GM20431 (cell line): ENCODE measurements at regions not wholly inside any gene's neighbourhood (a gene's known extent, or its start where the extent isn't known, plus 50 kb on each side); places are given as distances from the start of the nearest gene placed in this dataset.
"Not testable (repeated sequence)": the region's sequence is repeated elsewhere in the genome, so short reads cannot be mapped to it uniquely, and the experiment has no call there.

Experiments used
- in situ Hi-C: fragments of 300-500 bp; cut with MseI, MboI; formaldehyde crosslinking; loops from one replicate; pipeline ENCODE4 v1.15.0; 2020; ENCODE audit warnings: low sequenced_read_pairs; ENCODE audit not compliant: unreplicated experiment

GRCh38 chr5:42875785-42876374 is 64.2 kb upstream of the SELENOP start:
- in situ Hi-C loops, result no loop called here

- in situ Hi-C loops, result no loop called here
These were observed 63.5 kb upstream of the SELENOP start for GRCh38 chr5:42875211-42875610.

GRCh38 chr5:42874621-42875198 is 63.0 kb upstream of the SELENOP start:
- in situ Hi-C loops, result no loop called here

- in situ Hi-C loops, result no loop called here
These were observed 61.2 kb upstream of the SELENOP start for GRCh38 chr5:42872865-42873264.

- in situ Hi-C loops, result no loop called here
These were observed 59.3 kb upstream of the SELENOP start for GRCh38 chr5:42870882-42871418.

- in situ Hi-C loops, result not testable (repeated sequence)
These were observed 56.7 kb upstream of the SELENOP start for GRCh38 chr5:42868417-42868816.

GRCh38 chr5:42864749-42865148 is 53.1 kb upstream of the SELENOP start:
- in situ Hi-C loops, result not testable (repeated sequence)
